GM19240 (cell line): ENCODE measurements at regions not wholly inside any gene's neighbourhood (a gene's known extent, or its start where the extent isn't known, plus 50 kb on each side); places are given as distances from the start of the nearest gene placed in this dataset.

Experiments used
- DNase-seq: peaks from one replicate; pipeline ENCODE4 v3.0.0; 2011; ENCODE audit warnings: low spot score; ENCODE audit not compliant: insufficient read length

DNA sequence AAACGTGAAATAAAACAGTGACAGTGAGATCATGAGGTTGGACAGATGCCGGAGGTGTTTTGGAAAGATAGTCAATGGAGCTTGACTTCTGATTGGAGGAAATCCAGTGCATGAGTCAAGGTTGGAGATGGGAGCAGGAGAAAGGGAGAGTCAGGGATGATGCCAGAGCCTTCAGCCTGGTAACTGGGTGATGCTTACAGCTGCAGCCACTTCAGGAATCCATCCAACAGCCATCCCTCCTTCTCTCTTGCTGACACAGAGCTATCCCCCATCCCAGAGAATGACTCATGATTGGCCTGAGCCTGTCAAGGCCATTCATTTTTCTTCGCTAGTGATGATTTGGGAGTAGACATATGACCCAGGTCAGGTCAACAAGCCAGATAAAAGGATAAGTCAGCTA, 112.8 kb downstream of the SAMD5 start:
- no peak for DNase-seq

DNA sequence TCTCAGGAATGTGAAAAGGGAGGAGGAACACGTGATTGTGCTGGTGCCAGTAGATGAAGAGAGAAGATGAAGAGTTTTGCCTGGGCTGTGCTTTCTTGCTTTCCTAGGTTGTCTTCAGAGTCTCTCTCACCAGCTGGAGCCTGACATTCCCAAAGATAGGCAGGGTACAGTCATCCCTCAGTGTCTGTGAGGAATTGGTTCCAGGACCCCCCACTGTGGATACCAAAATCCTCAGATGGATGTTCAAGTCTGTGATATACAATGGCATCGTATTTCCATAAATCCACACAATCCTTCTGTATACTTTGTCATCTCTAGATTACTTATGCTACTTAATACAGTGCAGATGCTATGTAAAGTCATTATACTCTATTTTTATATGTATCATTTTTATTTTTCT, 113.5 kb downstream of the SAMD5 start:
- DNase-seq: no peak

DNA sequence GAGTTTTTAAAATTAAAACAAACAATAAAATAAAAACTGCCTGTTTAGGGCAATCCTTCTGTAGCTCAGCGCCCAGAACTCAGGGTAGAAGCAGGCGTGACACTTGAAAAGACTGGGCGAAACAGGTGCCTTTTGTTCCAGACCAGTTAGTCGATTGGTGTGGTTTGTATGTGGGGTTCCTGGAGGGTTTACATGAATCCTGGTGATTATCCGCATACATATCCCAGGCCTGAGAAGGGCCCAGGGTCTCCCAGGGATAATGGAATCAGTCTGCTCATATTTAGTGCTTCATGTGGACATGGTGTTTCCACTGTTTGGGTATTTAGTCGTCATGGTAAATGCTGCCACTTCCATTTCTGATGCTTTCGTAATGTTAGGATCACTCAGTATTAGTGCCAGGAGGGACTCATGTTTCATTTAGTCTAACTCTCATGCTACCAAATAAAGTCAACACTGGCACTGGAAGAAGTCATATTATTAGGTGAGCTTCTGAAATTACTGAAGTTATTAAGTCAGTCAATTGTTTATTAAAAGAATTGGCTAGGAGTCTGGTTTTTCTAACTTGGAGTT, 116.5 kb downstream of the SAMD5 start:
- DNase-seq: no peak

DNA sequence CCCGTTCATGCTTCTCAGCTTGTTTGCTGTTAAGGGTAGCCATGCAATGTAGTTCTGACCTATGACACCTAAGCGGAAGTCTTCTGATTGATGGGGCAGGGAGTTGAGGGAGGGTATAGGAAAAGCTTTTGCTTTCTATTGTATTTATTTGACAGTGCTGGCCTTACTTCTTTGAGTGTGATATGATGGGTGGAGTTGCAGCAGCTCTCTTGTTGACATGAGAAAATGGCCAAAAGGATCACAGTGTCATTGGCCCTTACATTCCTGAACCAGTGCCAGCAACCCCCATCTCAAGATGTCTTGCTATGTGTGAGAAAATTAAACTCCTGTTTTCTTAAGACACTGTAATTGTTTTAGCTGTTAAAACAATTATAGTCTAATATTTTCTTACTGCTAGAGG, 117.5 kb downstream of the SAMD5 start:
- DNase-seq: no peak

GRCh38 chr6:147627411-147627810, 118.9 kb downstream of the SAMD5 start:
- no peak for DNase-seq

GRCh38 chr6:147633191-147633590, 124.7 kb downstream of the SAMD5 start:
- DNase-seq: no peak

DNA sequence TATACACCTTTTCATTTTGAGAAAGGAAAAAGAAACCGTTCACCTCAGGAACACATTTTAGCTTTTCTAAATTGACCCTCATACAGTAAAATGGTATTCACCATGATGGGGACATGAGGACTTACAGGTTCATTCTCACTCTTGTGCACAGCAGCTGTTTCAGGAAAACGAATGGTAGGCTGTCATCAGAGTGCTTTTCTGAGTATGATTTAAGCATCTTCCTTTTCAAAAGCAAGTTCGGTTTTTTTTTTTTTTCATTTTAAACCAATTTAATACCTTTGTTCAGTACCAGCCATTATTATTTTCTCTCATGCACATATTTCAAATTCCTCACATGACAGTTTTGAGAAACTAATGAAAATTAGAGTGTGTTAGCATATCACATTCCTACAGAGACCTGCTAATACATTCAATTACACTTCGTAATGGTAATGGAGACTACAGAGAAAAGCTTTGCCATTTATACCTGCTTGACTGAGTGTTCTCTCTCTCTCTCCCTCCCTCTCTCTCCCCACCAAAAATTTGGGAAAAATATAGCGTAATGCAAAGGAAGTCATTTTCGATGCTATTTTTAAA, 129.2 kb downstream of the SAMD5 start:
- DNase-seq: no peak

DNA sequence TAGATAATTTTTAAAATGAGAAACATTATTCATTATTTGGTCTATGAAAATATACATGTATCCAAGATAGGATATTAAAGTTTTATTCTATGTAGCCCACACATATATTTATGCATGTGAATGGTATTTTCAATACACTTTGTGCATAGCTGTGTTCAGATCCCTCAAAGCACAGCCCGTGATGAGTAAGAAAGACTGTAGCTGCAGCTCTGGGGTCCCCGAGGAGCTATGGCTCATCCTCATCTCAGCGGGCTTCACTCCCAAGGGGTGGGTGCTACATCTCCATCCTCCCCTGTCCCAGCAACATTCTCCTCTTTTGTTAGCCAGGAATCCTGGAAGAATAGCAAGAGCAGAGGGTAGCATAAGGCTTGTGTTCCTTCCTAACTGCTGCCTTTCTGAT, 130.8 kb downstream of the SAMD5 start:
- no peak for DNase-seq

DNA sequence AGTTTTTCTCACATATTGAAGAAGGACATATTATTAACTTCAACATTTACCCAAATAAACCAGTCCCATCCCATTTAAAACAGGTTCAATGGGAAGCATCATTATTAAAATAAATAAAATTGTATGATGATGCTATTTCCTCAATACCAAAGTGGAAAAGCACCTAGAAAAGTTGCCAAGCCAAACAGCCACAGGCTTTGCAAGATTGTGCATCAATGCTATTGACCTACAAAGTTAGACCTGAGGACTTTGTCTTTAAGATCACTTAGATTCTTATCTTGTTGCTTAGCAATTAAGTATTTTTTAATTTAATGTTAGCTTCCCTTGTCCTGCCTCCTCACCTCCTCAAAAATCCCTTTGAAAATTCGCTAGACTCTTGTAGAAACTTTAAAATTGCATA, 132.1 kb downstream of the SAMD5 start:
- no peak for DNase-seq

- DNase-seq: no peak
Measured at GRCh38 chr6:147641511-147641910, 133.0 kb downstream of the SAMD5 start.

GRCh38 chr6:147642458-147642857, 134.0 kb downstream of the SAMD5 start:
- DNase-seq: no peak

GRCh38 chr6:147643341-147644200, 135.1 kb downstream of the SAMD5 start:
- DNase-seq: no peak

GRCh38 chr6:147648916-147649315, 140.4 kb downstream of the SAMD5 start:
- DNase-seq: no peak

DNA sequence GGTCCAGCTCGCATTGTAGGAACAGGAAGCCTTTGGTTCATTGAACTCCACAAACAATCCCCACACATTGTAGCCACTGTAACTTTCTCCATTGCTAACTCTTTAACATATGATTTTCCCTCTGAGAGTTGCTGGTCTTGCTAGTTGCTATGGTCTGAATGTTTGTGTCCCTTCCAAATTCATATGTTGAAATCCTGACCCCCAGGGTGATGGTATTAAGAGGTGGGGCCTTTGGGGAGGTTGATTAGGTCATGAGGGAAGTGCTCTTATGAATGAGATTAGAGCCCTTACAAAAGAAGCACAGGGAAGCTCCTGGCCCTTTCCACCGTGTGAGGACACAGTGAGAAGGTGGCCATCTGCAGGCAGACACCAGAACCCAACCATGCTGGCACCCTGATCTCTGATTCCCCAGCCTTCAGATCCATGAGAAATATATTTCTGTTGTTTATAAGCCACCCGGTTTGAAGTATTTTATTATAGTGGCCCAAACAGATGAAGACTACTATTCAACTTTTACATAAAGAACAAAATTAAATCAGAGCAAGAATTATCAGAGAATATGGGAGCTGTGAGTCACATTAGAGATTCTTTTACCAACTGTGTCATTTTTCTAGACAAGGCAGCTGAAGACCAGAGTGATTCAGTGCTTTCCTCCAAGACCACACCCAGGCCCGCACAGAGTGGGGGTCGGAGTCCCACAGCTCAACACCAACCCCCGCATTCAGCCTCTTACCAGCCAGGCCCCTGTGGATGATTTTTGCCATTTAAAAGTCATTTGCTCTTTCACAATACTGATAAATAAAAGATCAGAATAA, 143.0 kb downstream of the SAMD5 start:
- DNase-seq: no peak

GRCh38 chr6:147653631-147654030, 145.1 kb downstream of the SAMD5 start:
- no peak for DNase-seq

GRCh38 chr6:147654103-147654845, 145.8 kb downstream of the SAMD5 start:
- DNase-seq: no peak

GRCh38 chr6:147660334-147661311, 152.1 kb downstream of the SAMD5 start:
- DNase-seq: no peak

- DNase-seq: no peak
Measured at GRCh38 chr6:147662646-147663045, 154.2 kb downstream of the SAMD5 start.

- no peak for DNase-seq
Measured at GRCh38 chr6:147664092-147664491, 155.6 kb downstream of the SAMD5 start.

- DNase-seq: no peak
Measured at GRCh38 chr6:147666255-147666654, 157.8 kb downstream of the SAMD5 start.
